Anterior cingulate cortex (tissue), 58 donors: ENCODE measurements at regions not wholly inside any gene's neighbourhood (a gene's known extent, or its start where the extent isn't known, plus 50 kb on each side); places are given as distances from the start of the nearest gene placed in this dataset.

Experiments
- DNase-seq, 58 donors: peaks; one replicate each; lab custom pipeline; 2025; lab: John Stamatoyannopoulos, UW

GRCh38 chr10:113285305-113285704 is 267.5 kb upstream of the HABP2 start:
- DNase-seq: no peak

- no peak for DNase-seq
Measured at GRCh38 chr10:113287592-113287991, 265.3 kb upstream of the HABP2 start.

- DNase-seq: no peak
Measured at GRCh38 chr10:113290137-113290536, 262.7 kb upstream of the HABP2 start.

GRCh38 chr10:113291413-113291812 is 261.4 kb upstream of the HABP2 start:
- DNase-seq: no peak

GRCh38 chr10:113292086-113292485 is 260.8 kb upstream of the HABP2 start:
- DNase-seq: no peak

GRCh38 chr10:113292743-113293142 is 260.1 kb upstream of the HABP2 start:
- DNase-seq: no peak

GRCh38 chr10:113293167-113293566 is 259.7 kb upstream of the HABP2 start:
- DNase-seq: no peak

- DNase-seq: peak in 22 of 58 donors; percentile 5 to 65 (median 20)
Measured at GRCh38 chr10:113294868-113295267, 258.0 kb upstream of the HABP2 start.

- DNase-seq: no peak
Measured at GRCh38 chr10:113297226-113297625, 255.6 kb upstream of the HABP2 start.

- DNase-seq: no peak
Measured at GRCh38 chr10:113298616-113299015, 254.2 kb upstream of the HABP2 start.

- DNase-seq: no peak
Measured at GRCh38 chr10:113300201-113300600, 252.7 kb upstream of the HABP2 start.

GRCh38 chr10:113300617-113301016 is 252.2 kb upstream of the HABP2 start:
- no peak for DNase-seq

- DNase-seq: no peak
Measured at GRCh38 chr10:113301342-113301984, 251.4 kb upstream of the HABP2 start.

GRCh38 chr10:113302062-113302461 is 250.8 kb upstream of the HABP2 start:
- DNase-seq: no peak

GRCh38 chr10:113303544-113304146 is 249.2 kb upstream of the HABP2 start:
- no peak for DNase-seq

GRCh38 chr10:113304726-113305125 is 248.1 kb upstream of the HABP2 start:
- no peak for DNase-seq

- no peak for DNase-seq
Measured at GRCh38 chr10:113305871-113306270, 247.0 kb upstream of the HABP2 start.

GRCh38 chr10:113309791-113310190 is 243.1 kb upstream of the HABP2 start:
- peak in 18 of 58 donors; percentile 6 to 54 (median 26) for DNase-seq

- DNase-seq: no peak
Measured at GRCh38 chr10:113310347-113310746, 242.5 kb upstream of the HABP2 start.

GRCh38 chr10:113313048-113313602 is 239.7 kb upstream of the HABP2 start:
- DNase-seq: no peak

GRCh38 chr10:113313722-113314121 is 239.1 kb upstream of the HABP2 start:
- DNase-seq: no peak

GRCh38 chr10:113316506-113316905 is 236.3 kb upstream of the HABP2 start:
- no peak for DNase-seq
